ENCODE measurements at regions not wholly inside any gene's neighbourhood (a gene's known extent, or its start where the extent isn't known, plus 50 kb on each side); places are given as distances from the start of the nearest gene placed in this dataset.

- TF ChIP-seq CTCF (IDR thresholded peaks at IDR 0.05) (no peak), EZH2 (IDR thresholded peaks at IDR 0.05; ENCODE audit: borderline replicate concordance, insufficient read depth, low read depth, low read length, poor library complexity, severe bottlenecking) (no peak)
Measured at GRCh38 chr18:43863180-43863579, 585.9 kb upstream of the SYT4 start.

Data from B cell (primary cell).